ENCODE measurements at regions not wholly inside any gene's neighbourhood (a gene's known extent, or its start where the extent isn't known, plus 50 kb on each side); places are given as distances from the start of the nearest gene placed in this dataset.

DNA sequence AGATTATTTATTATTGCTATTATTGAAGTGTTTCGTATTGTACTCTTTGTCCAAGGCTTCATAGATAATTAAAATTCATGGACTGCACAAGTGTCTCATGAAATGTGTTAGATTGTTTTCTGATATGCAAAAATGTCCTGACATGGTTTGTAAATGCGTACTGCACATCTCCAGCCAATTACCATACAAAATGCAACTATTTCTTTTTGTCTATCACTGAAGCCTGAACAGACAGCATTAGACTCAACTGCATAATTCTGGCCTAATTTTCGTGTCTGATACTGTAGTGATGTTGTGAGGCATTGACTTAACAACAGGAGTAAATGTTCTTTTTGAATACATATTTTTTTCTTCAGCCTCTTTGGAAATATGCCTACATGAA lies 498.2 kb upstream of the CD180 start:
- DNase-seq (ENCODE audit: low spot score), result no peak

- DNase-seq (ENCODE audit: low spot score), result no peak
These were observed 497.6 kb upstream of the CD180 start for GRCh38 chr5:67693956-67694809.

DNA sequence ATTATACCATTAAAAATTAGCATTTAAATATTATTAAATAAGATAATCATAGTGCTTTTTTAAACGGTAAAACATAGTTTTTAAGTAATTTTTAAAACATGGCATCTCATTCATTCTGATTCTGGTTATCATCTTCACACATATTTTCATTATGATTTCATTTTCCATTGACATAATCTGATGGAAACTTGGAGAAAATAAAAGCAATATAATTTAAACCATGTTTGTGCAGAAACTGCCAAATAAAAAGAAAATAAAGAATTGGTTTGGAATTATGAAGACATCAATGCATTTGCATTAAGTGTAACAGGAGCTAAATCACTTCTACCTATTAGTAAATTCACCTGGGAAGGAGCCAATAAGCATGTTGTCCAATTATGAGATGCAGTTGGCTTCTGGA lies 490.1 kb upstream of the CD180 start:
- no peak for DNase-seq (ENCODE audit: low spot score)

DNA sequence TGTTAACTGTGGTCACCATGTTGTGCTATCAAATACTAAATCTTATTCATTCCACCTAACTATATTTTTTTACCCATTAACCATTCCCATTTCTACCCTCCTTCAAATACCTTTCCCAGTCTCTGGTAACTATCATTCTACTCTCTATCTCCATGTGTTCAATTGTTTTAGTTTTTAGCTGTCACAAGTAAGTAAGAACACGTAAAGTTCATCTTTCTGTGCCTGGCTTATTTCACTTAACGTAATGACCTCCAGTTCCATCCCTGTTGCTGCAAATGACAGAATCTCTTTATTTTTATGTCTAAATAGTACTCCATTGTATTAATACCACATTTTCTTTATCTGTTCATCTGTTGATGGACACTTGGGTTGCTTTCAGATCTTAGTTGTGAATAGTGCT lies 485.1 kb upstream of the CD180 start:
- DNase-seq (ENCODE audit: low spot score), result no peak

DNA sequence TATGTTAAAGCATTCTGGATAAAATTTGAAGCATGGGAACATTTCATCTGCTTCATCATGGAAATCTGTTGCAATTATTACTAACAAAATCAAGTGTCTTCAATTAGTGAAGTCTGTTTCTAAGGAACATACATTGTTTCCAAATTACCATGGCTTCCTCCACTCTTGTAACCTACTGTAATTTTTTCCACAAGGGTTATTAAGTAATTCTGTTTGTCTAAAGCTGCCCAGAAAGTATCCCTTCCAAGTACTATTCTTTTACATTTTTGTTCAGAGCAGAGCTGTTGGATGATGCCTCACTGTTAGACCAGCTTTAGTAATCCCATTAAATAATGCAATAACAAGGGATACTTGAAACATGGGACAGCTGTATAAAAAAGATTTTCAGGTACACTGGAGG lies 483.5 kb upstream of the CD180 start:
- no peak for DNase-seq (ENCODE audit: low spot score)

DNA sequence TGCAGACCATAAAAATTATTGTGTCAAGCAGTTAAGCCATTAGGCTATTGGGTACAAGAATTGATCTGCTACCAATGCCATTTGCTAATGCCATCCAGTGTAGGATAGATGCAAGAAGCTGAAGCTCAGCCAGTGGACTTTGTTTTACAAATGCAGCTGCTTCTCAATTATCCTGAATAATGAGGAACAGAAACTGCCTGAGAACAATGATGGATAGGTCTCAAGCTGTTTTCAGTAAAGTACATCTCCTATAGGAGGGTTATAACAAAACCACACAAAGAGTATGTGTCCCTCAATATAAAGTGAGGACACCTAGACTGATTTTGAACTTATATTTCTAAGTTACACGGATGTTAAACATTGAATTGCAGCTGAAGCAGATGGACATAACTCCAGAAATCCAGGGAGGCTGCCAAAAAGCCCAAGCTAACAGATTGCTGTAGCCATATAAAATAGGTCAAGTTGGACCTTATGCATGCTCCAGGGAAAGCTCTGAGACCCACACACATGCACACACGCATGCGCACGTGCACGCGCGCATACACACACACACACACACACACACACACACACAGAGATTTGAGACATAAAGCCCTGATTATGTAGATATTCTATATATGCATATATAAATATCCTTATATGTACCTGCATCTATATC lies 482.7 kb upstream of the CD180 start:
- DNase-seq (ENCODE audit: low spot score), result no peak

GRCh38 chr5:67678594-67678993 lies 482.0 kb upstream of the CD180 start:
- DNase-seq (ENCODE audit: low spot score), result no peak

DNA sequence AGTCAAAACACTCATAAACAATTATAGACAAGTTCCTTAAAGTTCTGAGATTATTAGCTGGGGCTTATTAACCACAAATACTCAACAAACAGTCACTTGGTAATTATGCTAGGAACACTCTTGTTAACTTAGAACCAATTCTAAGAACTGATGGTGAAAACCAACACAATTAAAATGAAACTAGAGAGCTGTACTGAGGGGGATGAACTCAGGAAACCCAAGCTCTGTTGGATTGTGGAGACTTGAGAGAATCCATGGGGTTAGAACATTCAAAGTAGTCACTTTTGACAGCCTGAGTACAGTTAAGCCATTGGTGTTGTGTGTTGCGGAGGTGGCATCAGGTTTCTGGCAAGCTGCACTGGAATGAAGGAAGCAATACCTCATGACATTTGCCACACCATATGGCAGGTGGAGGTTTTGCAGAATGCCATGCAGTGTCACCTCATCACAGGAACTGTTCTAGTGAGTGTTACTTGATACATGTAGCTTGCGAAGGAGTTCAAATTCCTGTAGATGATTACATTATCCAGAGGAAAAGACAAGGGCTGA lies 480.9 kb upstream of the CD180 start:
- DNase-seq (ENCODE audit: low spot score), result no peak

DNA sequence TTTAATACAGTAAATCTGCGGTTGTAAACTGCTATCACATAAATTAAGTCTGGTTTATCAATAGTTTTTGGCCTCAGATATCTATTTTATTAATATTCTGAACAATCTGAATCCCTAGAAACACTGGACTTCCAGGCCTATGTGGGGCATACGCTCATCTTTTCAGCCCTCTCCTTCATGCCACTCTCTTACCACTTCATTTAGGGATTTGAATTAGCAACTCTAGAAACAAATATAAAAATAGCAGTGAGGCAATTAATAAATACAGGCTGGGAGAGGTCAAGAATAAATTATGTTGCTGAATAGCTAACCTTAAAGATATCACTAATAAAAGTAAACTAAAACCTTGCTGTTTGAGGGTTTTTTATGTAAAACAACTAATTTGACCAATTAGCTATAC lies 480.3 kb upstream of the CD180 start:
- no peak for DNase-seq (ENCODE audit: low spot score)

- no peak for DNase-seq (ENCODE audit: low spot score)
These were observed 477.6 kb upstream of the CD180 start for GRCh38 chr5:67674159-67674655.

DNA sequence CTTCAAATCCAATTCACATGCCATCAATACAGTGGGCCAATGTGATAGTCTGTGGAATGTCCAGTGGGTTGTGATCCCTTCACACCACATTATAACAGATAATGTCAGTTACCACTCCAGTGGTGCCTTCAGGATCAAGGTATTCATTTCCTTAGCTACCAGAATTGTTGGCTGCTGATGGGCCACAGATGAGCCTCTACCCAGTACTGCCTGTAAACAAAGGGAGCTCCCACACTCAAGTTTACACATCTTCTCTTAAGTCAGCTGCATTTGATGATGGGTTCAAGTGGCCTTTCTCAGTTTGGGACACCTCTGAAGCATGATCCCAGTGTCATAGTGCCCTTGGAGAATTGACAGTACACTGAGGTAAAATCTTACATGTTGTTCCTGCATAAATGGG lies 477.0 kb upstream of the CD180 start:
- no peak for DNase-seq (ENCODE audit: low spot score)

GRCh38 chr5:67673180-67673579 lies 476.6 kb upstream of the CD180 start:
- DNase-seq (ENCODE audit: low spot score), result no peak

- no peak for DNase-seq (ENCODE audit: low spot score)
These were observed 476.0 kb upstream of the CD180 start for GRCh38 chr5:67672636-67673035.

DNA sequence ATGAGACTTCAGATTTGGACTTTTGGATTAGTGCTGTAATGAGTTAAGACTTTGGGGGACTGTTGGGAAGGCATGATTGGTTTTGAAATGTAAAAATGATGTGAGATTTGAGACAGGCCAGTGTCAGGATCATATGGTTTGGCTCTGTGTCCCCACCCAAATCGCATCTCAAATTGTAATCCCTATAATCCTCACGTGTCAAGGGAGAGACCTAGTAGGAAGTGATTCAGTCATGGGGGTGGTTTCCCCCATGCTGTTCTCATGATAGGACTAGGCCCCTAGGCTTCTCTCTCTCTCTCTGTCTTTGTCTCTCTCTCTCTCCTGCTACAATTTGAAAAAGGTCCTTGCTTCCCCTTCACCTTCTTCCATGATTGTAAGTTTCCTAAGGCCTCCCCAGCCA lies 473.3 kb upstream of the CD180 start:
- DNase-seq (ENCODE audit: low spot score), result no peak

DNA sequence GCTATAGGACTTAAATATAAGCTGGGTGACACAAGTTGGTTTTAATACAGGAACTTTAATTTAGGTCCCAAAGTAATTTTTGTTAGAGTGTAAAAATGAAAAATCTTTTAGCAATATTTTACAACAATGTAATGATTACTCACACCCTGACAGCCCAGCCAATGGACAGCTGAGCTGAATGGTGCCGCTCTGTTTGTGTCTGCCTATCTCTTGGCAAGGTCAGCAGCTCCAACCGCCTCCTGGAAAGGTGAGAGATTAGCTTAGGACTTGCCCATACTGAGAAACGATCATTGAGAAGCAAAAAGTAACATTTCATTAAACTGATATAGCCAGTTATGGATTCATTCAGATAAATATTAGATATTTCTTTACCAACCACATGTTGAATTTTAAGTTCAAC lies 463.6 kb upstream of the CD180 start:
- no peak for DNase-seq (ENCODE audit: low spot score)

- no peak for DNase-seq (ENCODE audit: low spot score)
These were observed 462.7 kb upstream of the CD180 start for GRCh38 chr5:67659288-67659687.

- no peak for DNase-seq (ENCODE audit: low spot score)
These were observed 460.5 kb upstream of the CD180 start for GRCh38 chr5:67657055-67657454.

DNA sequence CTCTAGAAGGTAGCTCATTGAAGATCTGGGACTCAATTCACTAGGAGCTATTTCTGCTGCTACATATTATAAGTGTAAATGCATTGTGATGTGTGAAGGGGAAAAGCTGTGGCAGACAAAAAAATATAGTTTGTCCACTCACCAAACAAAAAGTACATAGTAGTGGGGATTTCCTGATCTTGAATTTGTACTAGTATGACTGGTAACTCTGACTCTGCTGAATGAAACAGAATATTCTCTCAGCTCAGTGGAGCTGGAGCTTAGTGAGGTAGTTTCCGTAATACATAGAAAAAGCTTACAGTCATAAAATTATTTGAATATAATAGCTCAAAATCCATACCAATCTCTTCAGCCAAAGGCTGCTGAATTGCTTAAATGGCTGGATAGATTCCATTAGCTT lies 455.6 kb upstream of the CD180 start:
- no peak for DNase-seq (ENCODE audit: low spot score)

DNA sequence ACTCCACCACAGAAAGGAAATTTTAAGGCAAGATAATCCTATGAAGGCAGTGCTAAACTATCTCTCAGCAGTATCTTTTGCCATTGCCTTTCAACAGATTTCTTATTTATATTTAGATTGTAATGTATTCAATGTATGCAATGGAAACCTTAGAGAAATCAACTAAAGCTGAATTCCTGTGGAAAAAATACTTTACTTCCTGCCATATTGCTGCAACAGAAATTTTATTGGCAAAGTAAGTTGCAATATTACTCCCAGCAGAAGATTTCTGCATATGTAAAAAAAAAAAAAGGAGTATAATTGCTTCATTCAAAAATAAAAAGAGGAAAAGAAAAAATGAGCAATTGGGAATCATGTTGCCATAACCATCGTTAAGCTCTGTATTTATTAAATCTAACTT lies 454.6 kb upstream of the CD180 start:
- DNase-seq (ENCODE audit: low spot score), result no peak

GRCh38 chr5:67648201-67648671 lies 451.6 kb upstream of the CD180 start:
- peak; percentile 28 for DNase-seq (ENCODE audit: low spot score)

- DNase-seq (ENCODE audit: low spot score), result no peak
These were observed 451.2 kb upstream of the CD180 start for GRCh38 chr5:67647772-67648171.

- DNase-seq (ENCODE audit: low spot score), result no peak
These were observed 447.8 kb upstream of the CD180 start for GRCh38 chr5:67644221-67644920.

- DNase-seq (ENCODE audit: low spot score), result no peak
These were observed 446.9 kb upstream of the CD180 start for GRCh38 chr5:67643536-67643935.
